GM18868 (cell line): ENCODE measurements at regions not wholly inside any gene's neighbourhood (a gene's known extent, or its start where the extent isn't known, plus 50 kb on each side); places are given as distances from the start of the nearest gene placed in this dataset.

ENCODE experiments used
- ATAC-seq: cut with Tn5 transposase; IDR thresholded peaks from one replicate; pipeline ENCODE4 v1.9.1; 2021; ENCODE audit warnings: mild to moderate bottlenecking, moderate library complexity; ENCODE audit not compliant: unreplicated experiment

DNA sequence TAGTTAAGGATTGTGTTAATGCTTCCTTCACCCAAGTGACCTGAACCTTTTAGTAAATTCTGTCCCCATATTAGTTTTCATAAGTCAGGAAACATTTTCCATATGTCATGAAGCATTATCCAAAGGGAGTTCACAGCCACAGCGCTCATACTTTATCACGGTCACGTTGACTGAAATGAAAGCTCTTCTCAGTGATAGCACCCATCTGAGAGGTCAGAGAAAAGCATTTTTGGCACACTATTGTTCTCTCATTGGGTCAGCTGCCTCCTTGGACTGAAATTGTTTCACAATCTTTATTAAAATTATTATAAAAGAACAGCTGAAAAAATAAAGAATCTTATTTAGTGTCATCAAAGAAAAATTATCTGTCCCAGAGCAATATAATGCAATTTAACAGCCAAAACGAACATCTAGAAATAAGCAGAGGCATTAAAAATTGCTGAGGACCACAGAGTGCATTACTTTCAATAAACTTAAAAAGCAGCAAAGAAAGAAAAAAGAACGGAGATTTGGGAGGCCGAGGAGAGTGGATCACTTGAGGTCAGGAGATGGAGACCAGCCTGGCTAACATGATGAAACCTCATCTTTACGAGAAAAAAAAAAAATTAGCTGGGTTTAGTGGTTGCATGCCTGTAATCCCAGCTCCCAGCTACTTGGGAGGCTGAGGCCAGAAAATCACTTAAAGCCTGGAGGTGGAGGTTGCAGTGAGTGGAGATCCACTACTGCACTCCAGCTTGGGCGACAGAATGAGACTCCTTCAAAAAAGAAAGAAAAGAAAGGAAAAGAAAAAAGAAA is 680.8 kb upstream of the FAM241A start:
- no peak for ATAC-seq

DNA sequence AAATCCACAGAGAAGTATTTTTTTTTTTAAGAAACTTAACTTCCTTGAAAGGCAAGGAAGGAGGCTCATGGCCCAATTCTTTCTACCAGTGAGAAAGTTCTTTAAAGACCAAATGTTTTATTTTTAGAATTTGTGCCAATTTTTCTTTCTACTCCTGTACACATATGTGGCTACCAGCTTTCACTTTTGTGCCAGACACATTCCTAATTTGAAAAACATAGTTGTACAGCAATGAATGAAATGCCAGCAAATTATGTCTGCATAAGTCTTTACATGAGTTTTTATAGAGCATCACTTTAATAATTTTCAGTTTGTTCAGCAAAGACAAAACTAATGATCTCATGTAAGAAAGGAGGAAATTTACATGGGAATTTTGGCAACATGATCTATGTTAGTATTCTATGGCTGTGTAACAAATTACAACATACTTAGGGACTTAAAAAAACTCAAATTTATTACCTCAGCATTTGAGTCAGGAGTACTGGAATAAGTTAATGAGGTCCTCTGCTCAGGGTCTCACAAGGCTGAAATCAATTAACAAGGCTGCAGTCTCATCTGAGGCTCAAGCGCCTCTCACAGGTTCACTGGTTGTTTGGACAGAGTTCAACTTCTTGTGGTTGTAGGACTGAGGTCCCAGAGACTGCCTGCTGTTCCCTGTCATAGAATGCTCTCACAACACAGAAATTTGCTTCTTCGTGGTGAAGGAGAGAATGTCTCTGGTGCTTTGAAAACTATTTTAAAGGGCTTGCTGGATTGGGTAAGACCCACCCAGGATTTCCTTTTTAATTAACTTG is 678.2 kb upstream of the FAM241A start:
- no peak for ATAC-seq

DNA sequence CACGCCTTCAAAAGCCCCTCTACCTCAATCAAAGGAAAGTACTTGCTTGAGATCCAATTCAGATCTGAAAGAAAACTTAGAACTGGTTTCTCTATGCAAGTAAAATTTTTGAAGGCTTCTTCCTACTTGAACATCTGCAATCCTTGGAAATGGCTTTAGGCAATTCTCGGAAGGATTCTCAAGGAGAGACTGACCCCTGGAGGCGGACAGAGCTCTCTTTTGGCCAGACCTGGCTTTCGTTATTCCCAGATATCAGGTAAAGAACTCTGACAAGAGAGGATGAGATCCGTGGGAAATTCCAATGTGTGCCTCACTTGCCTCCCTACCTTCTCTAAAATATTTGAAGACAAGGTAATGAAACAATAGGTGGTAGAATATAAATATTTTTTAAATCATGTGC is 670.3 kb upstream of the FAM241A start:
- ATAC-seq, result no peak

DNA sequence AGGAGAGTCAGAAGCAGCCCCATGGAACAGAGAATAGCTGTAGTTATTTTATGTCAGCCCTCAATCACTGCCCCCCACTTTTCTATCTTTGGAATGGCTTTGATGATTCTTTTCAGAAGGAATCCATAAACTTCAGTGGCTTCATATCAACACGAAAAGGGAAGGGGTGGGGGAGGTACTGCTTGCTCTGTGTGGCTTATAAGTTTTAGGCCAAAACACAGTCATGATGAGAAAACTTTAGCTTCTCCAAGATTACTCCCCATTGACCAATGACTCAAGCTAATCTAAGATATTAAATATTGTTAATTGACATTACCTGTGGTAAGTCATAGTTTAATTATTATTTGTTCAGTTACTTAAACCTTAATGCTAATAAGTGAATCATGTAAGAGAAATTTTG is 669.6 kb upstream of the FAM241A start:
- ATAC-seq, result no peak

DNA sequence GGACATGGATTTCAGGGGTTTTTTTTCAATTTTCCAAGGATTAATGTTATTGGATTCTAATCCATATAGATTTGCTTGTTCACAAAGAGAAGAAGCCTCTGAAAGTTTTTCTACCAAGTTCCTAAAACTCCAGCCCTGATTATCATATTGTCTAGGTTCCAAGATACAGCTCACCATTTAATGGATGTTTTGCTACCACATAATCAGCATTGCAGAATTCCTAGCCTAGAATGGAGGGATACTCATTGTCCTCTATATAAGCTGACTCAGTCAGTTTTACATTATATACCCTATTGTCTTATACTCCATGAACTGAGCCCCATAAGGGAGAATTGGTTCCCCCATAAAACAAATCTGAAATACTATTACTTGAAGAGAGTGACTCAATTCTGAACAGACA is 664.7 kb upstream of the FAM241A start:
- no peak for ATAC-seq

DNA sequence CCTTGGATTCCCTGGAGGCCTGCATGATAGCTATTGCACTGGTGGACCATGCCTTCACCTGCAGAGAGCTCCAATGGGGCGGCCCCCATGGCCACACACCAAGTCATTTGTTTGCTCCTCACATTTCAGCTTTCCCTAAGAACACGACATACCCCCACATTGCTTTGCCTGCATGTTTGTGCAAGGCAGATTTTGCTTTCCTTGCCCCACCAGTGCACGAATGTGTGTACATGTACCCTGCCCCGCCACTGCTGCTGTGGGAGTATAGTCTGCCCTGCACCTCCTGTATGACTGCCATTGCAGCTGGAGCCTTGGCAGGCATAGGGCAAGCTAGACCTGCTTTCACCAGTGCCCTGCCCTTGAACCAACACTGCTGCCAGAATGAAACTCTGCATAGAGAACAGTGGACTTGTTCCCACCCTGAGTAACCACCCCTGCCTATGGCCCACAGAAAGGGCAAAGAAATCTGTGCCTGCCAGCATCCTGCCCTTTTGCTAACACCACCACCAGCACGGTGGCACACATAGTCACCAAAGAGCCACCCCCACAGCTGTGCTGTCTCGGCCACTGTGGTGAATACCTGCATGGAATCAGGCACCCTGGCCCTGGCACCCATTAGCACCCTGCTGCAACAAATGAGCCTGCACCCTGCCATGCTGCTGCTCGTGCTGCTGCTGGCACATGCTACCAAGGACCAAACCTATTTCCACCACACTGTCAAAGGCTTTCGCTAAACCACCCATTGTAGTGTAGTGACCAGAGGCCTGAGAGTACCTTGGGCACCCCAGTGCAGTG is 661.7 kb upstream of the FAM241A start:
- ATAC-seq, result no peak

DNA sequence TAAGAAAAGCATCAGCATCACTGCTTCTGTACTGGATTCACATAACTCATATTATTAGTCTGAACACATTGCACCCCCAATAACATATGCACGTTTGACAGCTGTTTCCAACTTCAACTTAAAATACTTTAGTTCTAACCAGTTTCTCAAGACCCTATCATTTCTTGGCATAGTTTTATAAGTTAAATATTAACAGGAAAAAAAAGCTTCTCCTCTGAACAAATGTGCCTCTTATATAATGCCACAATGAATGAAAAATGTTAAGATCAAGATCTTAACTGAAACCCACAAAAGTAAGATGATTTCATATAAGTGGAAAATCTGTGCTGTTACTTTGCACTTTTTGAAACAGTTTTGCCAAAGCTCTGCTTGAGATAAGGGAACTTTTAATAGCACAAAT is 652.8 kb upstream of the FAM241A start:
- no peak for ATAC-seq

DNA sequence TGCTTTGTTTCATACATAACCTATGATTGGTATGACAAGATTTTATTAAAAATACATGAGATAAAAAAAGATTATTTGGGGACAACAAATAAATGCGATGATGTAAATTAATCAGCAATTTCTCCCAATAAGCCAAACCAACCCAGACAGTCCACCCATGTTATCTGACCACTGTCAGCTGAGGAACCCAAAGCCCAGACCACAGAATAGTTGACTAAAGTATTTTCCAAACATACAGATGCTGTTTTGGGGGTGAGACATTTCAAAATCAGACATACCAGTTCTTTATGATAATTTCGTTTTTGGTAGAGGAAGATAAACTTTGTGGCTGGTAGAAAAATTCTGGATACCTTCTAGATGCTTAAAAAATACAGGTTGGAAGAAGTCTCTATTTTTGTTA is 650.8 kb upstream of the FAM241A start:
- no peak for ATAC-seq

DNA sequence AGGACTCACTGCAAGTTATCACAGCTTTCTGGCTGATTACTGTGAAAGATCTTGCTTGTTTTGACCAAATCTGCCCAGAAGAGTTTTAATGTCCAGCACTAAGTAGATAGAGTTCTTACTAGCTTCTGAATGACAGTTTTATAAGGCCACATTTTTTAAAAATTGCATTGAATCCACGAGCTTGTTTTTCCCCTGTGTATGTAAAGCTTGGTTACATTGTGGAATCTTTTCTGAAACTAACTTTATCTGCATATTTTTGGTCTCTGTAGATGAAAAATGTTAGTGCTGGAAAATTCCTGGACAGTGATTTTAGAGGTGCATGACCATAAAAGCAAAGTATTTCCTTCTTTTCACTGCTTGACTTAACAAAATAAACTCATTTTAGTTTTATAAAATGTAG is 650.3 kb upstream of the FAM241A start:
- no peak for ATAC-seq

DNA sequence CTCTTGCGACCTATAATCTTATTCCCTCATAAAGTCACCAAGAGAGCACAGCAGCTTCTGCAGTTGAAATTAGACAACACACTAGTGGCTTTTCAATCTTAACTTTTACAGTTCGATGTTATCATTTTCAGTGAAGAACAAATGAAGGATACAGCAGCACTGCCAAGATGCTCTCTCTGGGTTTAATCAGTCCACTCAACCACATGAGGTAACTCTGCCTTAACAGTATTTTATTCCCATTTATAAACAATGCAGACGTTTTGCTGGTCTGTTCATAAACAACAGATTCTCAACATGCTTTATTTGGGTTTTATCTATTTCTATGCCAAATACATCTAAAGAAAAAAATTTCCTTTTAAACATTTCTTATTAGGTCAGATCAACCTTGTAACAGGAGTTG is 646.0 kb upstream of the FAM241A start:
- ATAC-seq, result no peak

DNA sequence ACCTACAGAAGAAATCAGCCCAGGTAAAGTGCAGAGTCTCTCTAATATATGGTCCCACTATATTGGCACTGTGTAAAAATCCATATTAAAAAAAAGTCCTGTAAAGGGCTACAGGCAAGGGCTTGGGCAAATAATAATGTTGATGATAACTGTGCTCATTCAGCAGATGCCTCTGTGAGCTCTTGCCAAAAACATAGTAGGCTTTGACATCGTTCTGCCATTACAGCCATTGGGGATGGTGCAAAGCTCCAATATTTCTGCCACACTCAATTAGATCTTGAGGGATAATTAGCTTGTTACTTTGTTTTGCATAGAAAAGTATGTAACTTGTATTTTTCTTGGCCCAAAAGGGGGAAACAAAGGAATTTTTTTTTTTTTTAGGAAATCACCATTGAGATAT is 645.5 kb upstream of the FAM241A start:
- no peak for ATAC-seq

DNA sequence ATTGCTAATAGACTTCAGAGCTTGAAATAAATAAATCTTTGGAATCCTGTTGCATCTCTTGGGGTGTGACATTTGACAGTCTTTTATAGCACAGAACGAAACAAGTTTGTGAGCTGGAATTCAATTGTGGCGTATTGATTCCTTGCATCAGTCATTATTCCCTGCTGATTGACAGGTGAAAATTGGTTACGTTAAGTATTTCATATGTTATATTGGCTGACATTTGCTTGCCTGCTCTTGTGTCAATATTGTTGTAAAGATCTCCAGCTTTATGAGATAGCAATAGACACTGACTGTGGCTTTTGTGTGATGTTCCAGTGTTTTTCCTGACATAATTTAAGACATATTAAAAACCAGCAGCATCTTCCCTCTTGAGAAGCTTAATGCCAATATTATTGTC is 644.4 kb upstream of the FAM241A start:
- no peak for ATAC-seq

DNA sequence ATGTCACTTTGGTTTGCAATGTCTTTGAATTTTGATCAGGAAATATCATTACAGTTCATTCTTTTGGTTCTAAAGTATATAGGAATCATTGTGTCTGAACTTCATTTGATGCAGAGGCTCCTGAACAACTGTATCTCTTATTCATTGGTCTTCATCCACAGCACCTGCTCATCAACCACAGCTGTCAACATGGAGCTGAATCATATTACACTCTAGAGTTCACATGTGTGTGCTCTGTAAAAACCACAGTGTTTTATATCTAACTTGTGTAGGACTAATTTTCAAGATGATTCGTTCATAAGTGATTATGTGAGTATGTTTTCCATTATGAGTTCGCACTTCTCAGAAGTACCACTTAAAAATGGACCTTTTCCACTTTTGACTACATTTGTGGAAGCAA is 643.3 kb upstream of the FAM241A start:
- no peak for ATAC-seq

DNA sequence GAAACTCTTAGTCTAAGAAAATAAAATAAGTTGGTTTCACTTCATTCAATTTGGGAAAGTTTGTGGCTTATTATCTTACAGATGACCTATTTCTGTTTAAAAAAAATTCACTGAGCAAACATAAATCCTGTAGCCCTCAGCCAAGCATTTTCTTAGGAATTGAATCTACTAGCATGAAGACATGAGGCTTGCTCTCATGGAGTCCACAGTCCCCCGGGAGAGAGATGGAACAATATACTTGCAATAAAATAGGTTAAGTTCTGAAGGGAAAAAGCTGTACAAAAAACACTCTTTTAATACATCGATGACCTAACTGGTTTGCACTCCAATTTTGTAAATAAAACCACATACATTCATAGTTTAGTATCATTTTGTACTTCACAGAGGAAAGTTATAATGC is 642.6 kb upstream of the FAM241A start:
- no peak for ATAC-seq

DNA sequence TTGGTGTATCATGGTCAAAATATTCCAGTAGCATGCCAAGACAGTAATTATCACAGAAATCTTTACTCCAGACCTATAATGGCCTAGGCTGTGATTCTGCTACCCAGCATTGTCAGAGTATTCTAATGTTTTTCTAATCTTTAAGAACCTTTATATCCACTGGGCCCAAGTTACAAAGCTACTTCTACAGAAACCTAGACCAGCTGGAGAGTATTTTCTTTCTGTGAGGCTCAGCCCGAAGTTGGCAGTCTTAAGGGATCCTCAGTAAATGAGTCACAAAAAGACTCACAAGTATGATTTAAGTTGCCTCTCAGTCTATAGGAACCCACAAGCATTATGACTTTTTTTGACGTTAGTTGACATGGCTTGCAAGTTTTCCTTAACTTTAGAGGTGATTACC is 638.5 kb upstream of the FAM241A start:
- ATAC-seq, result no peak

DNA sequence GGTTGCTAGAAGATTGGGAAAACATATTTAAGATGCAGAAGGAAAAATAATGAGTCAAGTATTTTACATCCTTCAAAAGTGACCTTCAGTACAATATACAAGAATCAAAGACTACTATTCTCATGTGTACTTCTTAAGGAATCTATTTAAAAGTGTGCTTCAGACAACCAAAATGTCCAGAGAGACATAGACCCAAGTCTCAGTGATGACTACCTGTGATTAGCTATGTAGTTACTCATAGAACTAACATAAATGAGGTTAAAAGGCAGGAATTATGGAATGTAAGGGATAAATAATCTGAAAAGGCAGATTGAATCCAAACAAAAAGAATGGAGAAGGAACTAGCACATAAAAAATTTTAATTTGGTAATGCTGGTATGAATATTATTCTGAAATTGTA is 634.7 kb upstream of the FAM241A start:
- ATAC-seq, result no peak

DNA sequence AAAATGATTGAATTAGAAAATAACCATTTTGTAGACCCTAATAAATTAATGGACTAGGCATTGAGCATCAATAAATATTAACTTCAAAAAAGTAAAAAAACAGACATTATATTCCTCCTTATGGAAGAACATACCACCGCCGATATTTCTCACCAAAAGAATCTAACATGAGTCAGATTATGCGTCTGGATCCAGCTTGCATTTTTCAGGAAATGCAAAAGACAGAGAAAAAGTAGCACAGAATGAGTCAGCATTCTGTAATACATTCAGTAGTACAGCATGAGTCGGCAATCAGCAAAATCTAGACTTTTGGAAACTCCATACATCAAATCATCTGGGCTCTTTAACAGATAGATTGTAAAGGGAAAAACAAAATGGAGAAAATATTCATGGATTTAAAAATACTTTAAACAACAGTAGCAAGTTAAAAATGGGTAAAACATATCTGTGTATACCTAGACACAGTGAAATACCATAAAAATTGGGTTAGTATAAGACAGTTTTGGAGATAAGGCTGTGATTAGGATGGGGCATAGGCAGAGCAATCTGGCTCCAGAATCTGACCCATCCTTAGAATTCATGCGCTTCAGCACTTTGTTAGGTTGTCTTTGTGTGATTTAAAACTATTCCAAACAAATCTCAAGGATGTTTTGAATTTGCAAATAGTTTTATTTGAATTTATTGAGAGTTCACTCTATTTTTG is 633.0 kb upstream of the FAM241A start:
- no peak for ATAC-seq

DNA sequence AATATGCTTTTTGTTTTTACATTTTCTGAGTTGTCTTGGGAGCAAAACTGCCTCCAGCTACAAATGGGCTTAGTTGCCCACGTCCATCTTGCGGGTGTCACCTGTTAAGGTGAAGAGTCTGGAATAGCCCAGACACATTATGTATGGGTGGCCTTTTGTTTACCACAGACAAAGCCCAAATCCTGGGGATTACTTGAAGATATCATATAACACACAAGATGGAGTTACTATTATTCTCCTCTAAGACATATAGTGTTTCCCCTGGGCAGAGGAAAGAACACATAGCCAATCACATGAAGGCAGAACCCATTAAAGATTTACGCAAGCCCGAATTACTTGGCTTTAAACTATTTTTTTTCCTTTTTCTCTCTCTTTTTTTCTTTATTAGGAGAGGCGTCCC is 625.6 kb upstream of the FAM241A start:
- ATAC-seq, result no peak

DNA sequence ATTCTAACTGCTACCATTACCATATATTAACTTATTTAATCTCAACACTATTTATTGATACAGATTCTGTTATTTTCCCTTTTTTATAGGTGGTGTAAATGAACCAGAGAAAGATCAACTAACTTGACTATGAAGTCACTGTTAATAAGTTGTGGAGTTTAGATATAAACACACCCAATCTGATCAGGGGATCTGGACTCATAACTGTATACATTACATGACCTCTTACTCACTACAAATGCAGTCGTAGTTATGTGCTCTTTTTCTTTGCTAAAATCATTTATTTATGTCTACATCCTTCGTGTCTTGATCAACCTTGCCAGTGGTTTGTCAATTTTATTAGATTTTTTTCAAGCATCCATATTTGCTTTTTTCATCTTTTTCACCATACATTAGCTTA is 614.8 kb upstream of the FAM241A start:
- no peak for ATAC-seq

DNA sequence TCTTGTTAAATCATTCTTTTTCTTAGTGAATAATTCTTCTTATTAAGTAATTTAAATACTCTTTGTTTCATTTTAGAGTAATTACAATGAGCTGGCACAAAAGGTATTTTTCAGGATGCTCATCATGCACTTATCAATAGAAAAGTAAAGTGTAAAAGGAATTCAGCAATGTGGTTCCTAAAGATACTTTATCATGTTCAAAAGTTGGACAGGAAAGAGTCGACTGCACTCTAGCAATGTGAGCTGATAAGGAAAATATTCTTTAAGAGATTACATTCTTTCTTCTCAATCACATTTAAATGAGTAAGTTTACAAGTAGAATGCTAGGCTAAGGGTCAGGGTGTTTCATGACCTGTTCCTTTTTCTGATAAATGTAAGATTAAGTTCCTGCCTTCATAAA is 609.5 kb upstream of the FAM241A start:
- ATAC-seq, result no peak

DNA sequence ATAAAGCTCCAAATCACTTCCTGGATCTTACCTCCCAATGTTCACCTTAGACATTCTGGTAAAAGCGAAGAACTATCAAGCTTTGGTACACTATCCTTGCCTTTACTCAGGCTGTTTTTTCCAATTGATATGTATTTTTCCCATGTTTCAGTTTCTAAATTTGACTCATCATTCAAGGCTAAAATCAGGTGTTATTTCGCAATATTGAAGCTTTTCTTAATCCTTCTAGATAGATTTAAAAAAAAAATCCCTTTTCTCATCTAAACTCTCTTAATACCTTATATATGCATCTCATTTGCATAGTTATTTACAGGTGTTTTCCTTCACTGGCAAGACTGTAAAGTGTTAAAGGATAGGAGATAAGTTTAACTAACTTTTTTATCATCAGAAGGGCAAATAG is 608.1 kb upstream of the FAM241A start:
- ATAC-seq, result no peak
